ENCODE measurements at regions not wholly inside any gene's neighbourhood (a gene's known extent, or its start where the extent isn't known, plus 50 kb on each side); places are given as distances from the start of the nearest gene placed in this dataset.
"Not testable (repeated sequence)": the region's sequence is repeated elsewhere in the genome, so short reads cannot be mapped to it uniquely, and the experiment has no call there.

DNA sequence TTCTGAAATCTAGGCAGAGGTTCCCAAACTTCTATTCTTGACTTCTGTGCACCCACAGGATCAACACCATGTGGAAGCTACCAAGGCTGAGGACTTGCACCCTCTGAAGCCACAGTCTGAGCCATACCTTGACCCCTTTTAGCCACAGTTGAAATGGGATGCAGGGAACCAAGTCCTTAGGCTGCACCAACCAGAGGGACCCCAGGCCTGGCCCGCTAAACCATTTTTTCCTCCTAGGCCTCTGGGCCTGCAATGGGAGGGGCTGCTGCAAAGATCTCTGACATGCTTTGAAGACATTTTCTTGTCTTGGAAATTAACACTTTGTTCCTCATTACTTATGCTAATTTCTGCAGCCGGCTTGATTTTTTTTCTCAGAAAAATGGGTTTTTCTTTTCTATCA, 133.9 kb upstream of the TSPAN8 start:
- H3K27ac Mint-ChIP-seq, result no peak overlapping the region
- DNase-seq, result no peak
- no peaks in the 10 kb centered on the region for H3K4me1 Mint-ChIP-seq (ENCODE audit: low read depth)
- peaks cover 2% of the 10 kb centered on the region for H3K36me3 Mint-ChIP-seq (ENCODE audit: low read depth)
- CTCF ChIA-PET, result no interaction called here
- no peak overlapping the region for H3K4me3 Mint-ChIP-seq
- peaks cover 14% of the 10 kb centered on the region for H3K9me3 Mint-ChIP-seq
- no peaks in the 10 kb centered on the region for H3K27me3 Mint-ChIP-seq (ENCODE audit: low read depth)
- intact Hi-C loops (cut with micrococcal nuclease), result no loop called here

DNA sequence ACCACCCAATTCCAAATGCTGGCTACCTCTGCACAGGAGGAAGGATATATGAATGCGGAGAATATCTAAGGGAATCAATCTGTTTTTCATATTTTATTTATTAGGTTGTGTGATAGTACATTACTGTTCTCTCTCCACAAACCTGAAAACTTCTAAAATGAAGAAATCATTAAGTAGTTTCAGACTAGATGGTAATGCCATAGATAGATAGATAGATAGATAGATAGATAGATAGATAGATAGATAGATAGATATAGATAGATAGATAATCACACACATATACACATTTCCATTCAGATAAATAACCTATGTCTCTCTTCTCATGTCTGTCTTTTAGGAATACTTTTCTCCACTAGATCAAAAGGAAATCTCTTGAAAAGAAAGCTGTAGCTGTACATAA, 126.1 kb upstream of the TSPAN8 start:
- CTCF ChIA-PET, result no interaction called here
- no peak for DNase-seq
- H3K4me3 Mint-ChIP-seq, result no peak overlapping the region
- H3K27ac Mint-ChIP-seq, result no peak overlapping the region
- H3K36me3 Mint-ChIP-seq (ENCODE audit: low read depth), result no peaks in the 10 kb centered on the region
- no peaks in the 10 kb centered on the region for H3K4me1 Mint-ChIP-seq (ENCODE audit: low read depth)
- intact Hi-C loops (cut with micrococcal nuclease), result no loop called here
- peaks cover 1% of the 10 kb centered on the region for H3K9me3 Mint-ChIP-seq
- H3K27me3 Mint-ChIP-seq (ENCODE audit: low read depth), result no peaks in the 10 kb centered on the region

GRCh38 chr12:71282925-71283324, 125.1 kb upstream of the TSPAN8 start:
- no peak overlapping the region for H3K4me3 Mint-ChIP-seq
- H3K9me3 Mint-ChIP-seq, result peaks cover 1% of the 10 kb centered on the region
- no peak overlapping the region for H3K27ac Mint-ChIP-seq
- DNase-seq, result no peak
- CTCF ChIA-PET, result no interaction called here
- H3K36me3 Mint-ChIP-seq (ENCODE audit: low read depth), result no peaks in the 10 kb centered on the region
- intact Hi-C loops (cut with micrococcal nuclease), result no loop called here
- no peaks in the 10 kb centered on the region for H3K4me1 Mint-ChIP-seq (ENCODE audit: low read depth)
- H3K27me3 Mint-ChIP-seq (ENCODE audit: low read depth), result no peaks in the 10 kb centered on the region

GRCh38 chr12:71282020-71282419, 124.2 kb upstream of the TSPAN8 start:
- intact Hi-C loops (cut with micrococcal nuclease), result no loop called here
- Mint-ChIP-seq H3K4me1 (ENCODE audit: low read depth) (no peaks in the 10 kb centered on the region), H3K27me3 (ENCODE audit: low read depth) (no peaks in the 10 kb centered on the region), H3K36me3 (ENCODE audit: low read depth) (no peaks in the 10 kb centered on the region), H3K27ac (no peak overlapping the region), H3K9me3 (peaks cover under 1% of the 10 kb centered on the region), H3K4me3 (no peak overlapping the region)
- CTCF ChIA-PET, result no interaction called here
- no peak for DNase-seq

DNA sequence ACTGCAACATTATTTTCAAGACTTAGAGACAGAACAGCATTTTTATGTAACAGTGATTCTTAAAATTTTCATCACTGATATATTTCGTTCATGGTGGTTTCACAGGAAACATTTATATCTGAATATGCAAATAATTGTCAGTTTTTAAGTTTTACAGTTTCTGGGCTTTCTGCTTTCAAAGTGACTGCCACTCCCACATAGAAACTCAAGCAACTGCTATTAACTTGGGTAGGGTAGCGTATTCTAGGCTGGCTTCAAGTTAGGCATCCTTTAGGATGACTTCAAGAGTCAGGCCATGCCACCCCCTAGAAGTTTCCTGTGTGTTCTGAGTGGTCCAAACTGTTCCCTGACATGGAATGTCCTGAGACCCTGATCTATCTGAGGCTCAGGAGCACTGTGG, 123.6 kb upstream of the TSPAN8 start:
- intact Hi-C loops (cut with micrococcal nuclease), result no loop called here
- H3K4me3 Mint-ChIP-seq, result no peak overlapping the region
- H3K9me3 Mint-ChIP-seq, result no peaks in the 10 kb centered on the region
- no peaks in the 10 kb centered on the region for H3K27me3 Mint-ChIP-seq (ENCODE audit: low read depth)
- CTCF ChIA-PET, result no interaction called here
- DNase-seq, result no peak
- H3K36me3 Mint-ChIP-seq (ENCODE audit: low read depth), result no peaks in the 10 kb centered on the region
- H3K4me1 Mint-ChIP-seq (ENCODE audit: low read depth), result no peaks in the 10 kb centered on the region
- no peak overlapping the region for H3K27ac Mint-ChIP-seq

GRCh38 chr12:71277866-71278265, 120.1 kb upstream of the TSPAN8 start:
- DNase-seq, result no peak
- Mint-ChIP-seq H3K4me1 (ENCODE audit: low read depth) (no peaks in the 10 kb centered on the region), H3K27me3 (ENCODE audit: low read depth) (no peaks in the 10 kb centered on the region), H3K9me3 (no peaks in the 10 kb centered on the region), H3K27ac (no peak overlapping the region), H3K36me3 (ENCODE audit: low read depth) (no peaks in the 10 kb centered on the region), H3K4me3 (no peak overlapping the region)
- intact Hi-C loops (cut with micrococcal nuclease), result no loop called here
- CTCF ChIA-PET, result no interaction called here

DNA sequence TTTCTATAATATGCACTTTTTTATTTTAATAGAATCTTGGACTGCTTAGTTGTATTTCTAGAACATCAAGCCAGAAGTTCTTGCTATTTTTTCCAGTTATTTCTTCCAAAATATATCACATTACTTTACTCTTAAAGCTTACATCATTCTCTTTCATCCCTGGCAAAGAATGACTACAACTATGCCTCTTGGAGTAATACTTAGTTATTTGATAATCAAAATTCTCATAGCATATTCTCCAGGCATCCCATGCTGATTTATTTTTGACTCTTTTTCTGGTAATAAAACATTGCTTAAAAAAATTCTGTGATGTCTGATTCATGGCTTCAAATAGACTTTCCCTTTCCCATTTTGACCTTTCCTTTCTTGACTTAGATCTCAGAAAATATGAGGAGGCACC, 118.7 kb upstream of the TSPAN8 start:
- CTCF ChIA-PET, result no interaction called here
- Mint-ChIP-seq H3K4me1 (ENCODE audit: low read depth) (no peaks in the 10 kb centered on the region), H3K27ac (no peak overlapping the region), H3K9me3 (no peaks in the 10 kb centered on the region), H3K36me3 (ENCODE audit: low read depth) (no peaks in the 10 kb centered on the region), H3K27me3 (ENCODE audit: low read depth) (no peaks in the 10 kb centered on the region), H3K4me3 (no peak overlapping the region)
- DNase-seq, result no peak
- intact Hi-C loops (cut with micrococcal nuclease), result no loop called here

GRCh38 chr12:71270794-71271193, 113.0 kb upstream of the TSPAN8 start:
- H3K9me3 Mint-ChIP-seq; H3K4me1 Mint-ChIP-seq (ENCODE audit: low read depth); H3K27me3 Mint-ChIP-seq (ENCODE audit: low read depth); DNase-seq; H3K36me3 Mint-ChIP-seq (ENCODE audit: low read depth); H3K4me3 Mint-ChIP-seq; intact Hi-C loops (cut with micrococcal nuclease); CTCF ChIA-PET; H3K27ac Mint-ChIP-seq: not testable (repeated sequence)

GRCh38 chr12:71270057-71270456, 112.3 kb upstream of the TSPAN8 start:
- Mint-ChIP-seq H3K4me1 (ENCODE audit: low read depth) (no peaks in the 10 kb centered on the region), H3K9me3 (no peaks in the 10 kb centered on the region), H3K4me3 (no peak overlapping the region), H3K27me3 (ENCODE audit: low read depth) (no peaks in the 10 kb centered on the region), H3K27ac (no peak overlapping the region), H3K36me3 (ENCODE audit: low read depth) (no peaks in the 10 kb centered on the region)
- intact Hi-C loops (cut with micrococcal nuclease), result no loop called here
- no peak for DNase-seq
- CTCF ChIA-PET, result no interaction called here

- H3K4me1 Mint-ChIP-seq (ENCODE audit: low read depth), result no peaks in the 10 kb centered on the region
- DNase-seq, result no peak
- no peak overlapping the region for H3K27ac Mint-ChIP-seq
- H3K4me3 Mint-ChIP-seq, result no peak overlapping the region
- no peaks in the 10 kb centered on the region for H3K27me3 Mint-ChIP-seq (ENCODE audit: low read depth)
- CTCF ChIA-PET, result no interaction called here
- intact Hi-C loops (cut with micrococcal nuclease), result no loop called here
- H3K9me3 Mint-ChIP-seq, result no peaks in the 10 kb centered on the region
- no peaks in the 10 kb centered on the region for H3K36me3 Mint-ChIP-seq (ENCODE audit: low read depth)
Observed at GRCh38 chr12:71269281-71269598, 111.4 kb upstream of the TSPAN8 start.

DNA sequence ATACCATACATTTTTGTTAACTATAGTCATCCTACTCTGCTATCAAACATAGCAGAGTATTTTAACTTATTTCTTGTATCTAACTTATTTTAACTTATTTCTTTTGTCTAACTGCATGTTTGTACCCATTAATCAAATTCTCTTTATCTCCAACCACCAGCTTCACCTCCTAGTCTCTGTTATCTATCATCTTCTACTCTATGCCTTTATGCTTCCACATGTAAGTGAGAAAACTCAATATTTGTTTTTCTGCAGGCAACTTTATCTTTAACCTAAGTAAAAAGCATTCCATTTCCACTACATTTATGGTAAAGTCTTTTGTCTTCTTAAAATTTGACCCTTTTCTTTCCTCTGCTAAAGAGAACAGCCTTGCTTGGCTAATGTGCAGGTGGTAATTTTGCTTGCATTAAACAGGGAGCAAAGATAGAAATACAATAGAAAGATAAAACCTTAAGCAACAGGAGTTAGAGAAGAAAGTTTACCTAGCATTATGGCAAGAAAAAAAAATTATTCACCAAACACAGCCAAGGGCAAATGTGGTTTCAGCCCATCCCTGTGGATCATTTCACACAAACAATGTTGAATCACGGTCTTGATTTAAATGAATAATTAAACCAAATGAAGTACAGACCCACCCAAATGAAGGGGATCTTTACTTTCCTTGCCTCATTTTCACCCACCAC, 110.9 kb upstream of the TSPAN8 start:
- CTCF ChIA-PET, result no interaction called here
- no peak for DNase-seq
- H3K4me1 Mint-ChIP-seq (ENCODE audit: low read depth), result no peaks in the 10 kb centered on the region
- no peaks in the 10 kb centered on the region for H3K27me3 Mint-ChIP-seq (ENCODE audit: low read depth)
- no peak overlapping the region for H3K4me3 Mint-ChIP-seq
- intact Hi-C loops (cut with micrococcal nuclease), result no loop called here
- H3K36me3 Mint-ChIP-seq (ENCODE audit: low read depth), result no peaks in the 10 kb centered on the region
- H3K9me3 Mint-ChIP-seq, result no peaks in the 10 kb centered on the region
- H3K27ac Mint-ChIP-seq, result no peak overlapping the region

DNA sequence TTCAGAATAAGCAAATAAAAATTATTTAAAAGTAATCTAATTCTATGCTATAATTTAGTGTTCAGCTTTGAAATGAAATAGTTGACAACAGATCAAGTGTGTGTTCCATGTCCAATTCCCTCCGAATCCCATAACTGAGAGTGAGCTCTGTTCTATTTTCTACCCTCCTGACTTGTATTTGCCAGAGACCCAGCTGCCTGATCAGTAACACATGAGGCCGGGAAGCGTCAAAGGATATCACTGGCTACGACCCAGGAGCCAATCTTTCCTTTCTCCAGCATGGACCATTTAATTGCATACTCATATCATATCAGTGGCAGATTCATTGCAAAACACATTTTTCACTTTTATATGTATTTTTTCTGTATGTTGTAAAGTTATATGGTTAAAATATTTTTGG, 108.8 kb upstream of the TSPAN8 start:
- CTCF ChIA-PET, result interaction anchor here (0.7 kb wide), 1 partner anchor 530 kb away, joined by 4 read pairs; no protein-coding TSS in a partner anchor
- H3K36me3 Mint-ChIP-seq (ENCODE audit: low read depth), result no peaks in the 10 kb centered on the region
- peaks cover 3% of the 10 kb centered on the region for H3K9me3 Mint-ChIP-seq
- H3K27ac Mint-ChIP-seq, result no peak overlapping the region
- H3K4me3 Mint-ChIP-seq, result no peak overlapping the region
- intact Hi-C loops (cut with micrococcal nuclease), result no loop called here
- no peaks in the 10 kb centered on the region for H3K27me3 Mint-ChIP-seq (ENCODE audit: low read depth)
- no peaks in the 10 kb centered on the region for H3K4me1 Mint-ChIP-seq (ENCODE audit: low read depth)
- no peak for DNase-seq

GRCh38 chr12:71265731-71266130, 107.9 kb upstream of the TSPAN8 start:
- intact Hi-C loops (cut with micrococcal nuclease), result not testable (repeated sequence)

DNA sequence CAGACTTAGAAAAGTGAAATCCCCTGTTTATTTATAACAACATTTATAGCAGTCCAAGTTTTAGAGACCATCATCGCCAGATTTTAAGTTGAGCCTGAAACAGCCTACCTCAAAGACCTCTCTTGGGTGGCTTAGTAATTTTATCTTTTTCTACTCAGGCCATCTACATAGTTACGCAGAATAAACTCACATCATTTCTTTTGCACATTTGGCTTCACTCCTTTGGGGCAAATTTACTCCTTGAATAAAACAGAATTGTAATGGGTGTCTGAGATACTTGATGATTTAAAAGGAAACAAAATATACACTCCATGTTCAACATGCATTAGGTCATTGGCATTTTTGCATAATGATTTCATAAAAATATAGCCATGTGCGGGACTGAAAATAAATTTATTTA, 104.7 kb upstream of the TSPAN8 start:
- Mint-ChIP-seq H3K36me3 (ENCODE audit: low read depth) (no peaks in the 10 kb centered on the region), H3K27me3 (ENCODE audit: low read depth) (no peaks in the 10 kb centered on the region), H3K4me1 (ENCODE audit: low read depth) (no peaks in the 10 kb centered on the region), H3K27ac (no peak overlapping the region), H3K9me3 (peaks cover 3% of the 10 kb centered on the region), H3K4me3 (no peak overlapping the region)
- intact Hi-C loops (cut with micrococcal nuclease), result no loop called here
- CTCF ChIA-PET, result no interaction called here
- DNase-seq, result no peak

More at GRCh38 chr12:71265731-71266130, 107.9 kb upstream of the TSPAN8 start:
- H3K4me3 Mint-ChIP-seq; H3K36me3 Mint-ChIP-seq (ENCODE audit: low read depth); CTCF ChIA-PET; H3K27ac Mint-ChIP-seq; DNase-seq; H3K4me1 Mint-ChIP-seq (ENCODE audit: low read depth); H3K9me3 Mint-ChIP-seq; H3K27me3 Mint-ChIP-seq (ENCODE audit: low read depth): not testable (repeated sequence)
